ENCODE measurements at regions not wholly inside any gene's neighbourhood (a gene's known extent, or its start where the extent isn't known, plus 50 kb on each side); places are given as distances from the start of the nearest gene placed in this dataset.
"Not testable (repeated sequence)": the region's sequence is repeated elsewhere in the genome, so short reads cannot be mapped to it uniquely, and the experiment has no call there.

DNA sequence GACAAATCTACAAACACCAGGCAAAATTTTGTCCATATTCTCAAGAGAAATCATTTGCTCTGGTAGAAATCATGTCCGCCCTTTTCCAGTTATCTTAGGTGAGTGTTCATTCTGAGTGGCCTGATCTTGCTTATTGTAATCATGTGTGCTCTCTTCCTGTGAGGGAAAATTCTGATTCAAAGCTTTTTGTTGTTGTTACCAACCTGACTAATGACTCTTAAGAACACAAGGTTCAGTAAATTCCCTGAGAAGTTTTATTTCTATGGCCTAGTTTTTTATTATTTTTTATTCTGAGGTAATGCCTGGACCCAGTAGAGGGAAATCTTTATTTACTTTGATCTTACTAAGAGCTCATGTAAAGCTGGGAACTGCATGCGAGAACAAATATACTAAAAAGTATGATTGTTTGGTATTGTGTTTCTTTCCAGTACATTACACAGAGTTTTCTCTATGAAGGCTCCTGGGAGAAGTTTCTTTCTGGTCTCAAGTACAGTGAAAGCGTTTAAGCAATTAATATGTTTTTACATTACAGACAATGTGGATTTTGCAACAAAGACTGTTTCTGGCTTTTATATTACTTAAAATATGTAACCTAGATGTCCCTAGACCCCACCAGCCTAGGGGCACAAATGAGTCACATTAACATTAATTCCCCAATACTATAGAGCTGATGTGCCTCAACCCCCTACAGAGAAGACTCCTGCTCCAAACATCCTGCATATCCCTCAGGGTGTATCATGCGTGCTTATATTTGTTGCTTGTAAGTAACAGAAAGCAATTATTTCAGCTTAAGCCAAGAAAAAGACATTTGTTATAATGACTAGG, 138.1 kb downstream of the TMEM167A start:
- TF ChIP-seq, protein P1, sequence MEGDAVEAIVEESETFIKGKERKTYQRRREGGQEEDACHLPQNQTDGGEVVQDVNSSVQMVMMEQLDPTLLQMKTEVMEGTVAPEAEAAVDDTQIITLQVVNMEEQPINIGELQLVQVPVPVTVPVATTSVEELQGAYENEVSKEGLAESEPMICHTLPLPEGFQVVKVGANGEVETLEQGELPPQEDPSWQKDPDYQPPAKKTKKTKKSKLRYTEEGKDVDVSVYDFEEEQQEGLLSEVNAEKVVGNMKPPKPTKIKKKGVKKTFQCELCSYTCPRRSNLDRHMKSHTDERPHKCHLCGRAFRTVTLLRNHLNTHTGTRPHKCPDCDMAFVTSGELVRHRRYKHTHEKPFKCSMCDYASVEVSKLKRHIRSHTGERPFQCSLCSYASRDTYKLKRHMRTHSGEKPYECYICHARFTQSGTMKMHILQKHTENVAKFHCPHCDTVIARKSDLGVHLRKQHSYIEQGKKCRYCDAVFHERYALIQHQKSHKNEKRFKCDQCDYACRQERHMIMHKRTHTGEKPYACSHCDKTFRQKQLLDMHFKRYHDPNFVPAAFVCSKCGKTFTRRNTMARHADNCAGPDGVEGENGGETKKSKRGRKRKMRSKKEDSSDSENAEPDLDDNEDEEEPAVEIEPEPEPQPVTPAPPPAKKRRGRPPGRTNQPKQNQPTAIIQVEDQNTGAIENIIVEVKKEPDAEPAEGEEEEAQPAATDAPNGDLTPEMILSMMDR (IDR thresholded peaks at IDR 0.05; ENCODE audit: low read depth, low read length, missing control alignments): no peak
- no peaks in the 10 kb centered on the region for H3K27me3 ChIP-seq (replicated peaks)
- H3K27ac ChIP-seq: no peak overlapping the region
- H3K36me3 ChIP-seq (replicated peaks): no peaks in the 10 kb centered on the region
- no peak overlapping the region for H3K4me3 ChIP-seq (ENCODE audit: low read depth, low read length)
- in situ Hi-C loops (cut with HindIII; ENCODE audit: low pct_ligation_motif_present, low sequenced_read_pairs): no loop called here
- no peak for DNase-seq

DNA sequence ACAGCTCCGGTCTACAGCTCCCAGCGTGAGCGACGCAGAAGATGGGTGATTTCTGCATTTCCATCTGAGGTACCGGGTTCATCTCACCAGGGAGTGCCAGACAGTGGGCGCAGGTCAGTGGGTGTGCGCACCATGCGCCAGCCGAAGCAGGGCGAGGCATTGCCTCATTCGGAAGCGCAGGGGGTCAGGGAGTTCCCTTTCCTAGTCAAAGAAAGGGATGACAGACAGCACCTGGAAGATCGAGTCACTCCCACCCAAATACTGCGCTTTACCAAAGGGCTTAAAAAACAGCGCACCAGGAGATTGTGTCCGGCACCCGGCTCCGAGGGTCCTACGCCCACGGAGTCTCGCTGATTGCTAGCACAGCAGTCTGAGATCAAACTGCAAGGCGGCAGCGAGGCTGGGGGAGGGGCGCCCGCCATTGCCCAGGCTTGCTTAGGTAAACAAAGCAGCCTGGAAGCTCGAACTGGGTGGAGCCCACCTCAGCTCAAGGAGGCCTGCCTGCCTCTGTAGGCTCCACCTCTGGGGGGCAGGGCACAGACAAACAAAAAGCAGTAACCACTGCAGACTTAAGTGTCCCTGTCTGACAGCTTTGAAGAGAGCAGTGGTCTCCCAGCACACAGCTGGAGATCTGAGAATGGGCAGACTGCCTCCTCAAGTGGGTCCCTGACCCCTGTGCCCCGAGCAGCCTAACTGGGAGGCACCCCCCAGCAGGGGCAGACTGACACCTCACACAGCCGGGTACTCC, 144.5 kb downstream of the TMEM167A start:
- DNase-seq; H3K4me3 ChIP-seq (ENCODE audit: low read depth, low read length); H3K27ac ChIP-seq; H3K36me3 ChIP-seq (replicated peaks); in situ Hi-C loops (cut with HindIII; ENCODE audit: low pct_ligation_motif_present, low sequenced_read_pairs); H3K27me3 ChIP-seq (replicated peaks): not testable (repeated sequence)

DNA sequence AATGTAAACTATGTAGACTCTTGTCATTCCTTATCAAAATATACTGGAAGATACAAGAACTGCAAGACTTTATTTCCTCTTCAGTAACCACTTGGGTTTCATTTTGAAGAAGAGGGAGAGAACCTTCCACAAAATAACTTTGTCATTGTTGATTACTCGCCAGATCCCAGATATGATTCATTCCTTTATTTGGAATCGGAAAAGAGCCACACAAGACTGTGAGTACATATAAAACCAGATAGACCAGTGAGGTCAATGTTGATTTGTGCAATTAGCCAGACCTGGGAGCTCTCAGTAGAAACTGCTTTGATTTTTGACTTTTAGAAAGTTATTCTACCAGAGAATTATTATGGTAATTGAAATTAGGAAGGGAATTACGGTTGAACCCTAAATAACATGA, 146.1 kb downstream of the TMEM167A start:
- DNase-seq: peak; percentile 35
- H3K27ac ChIP-seq: no peak overlapping the region
- in situ Hi-C loops (cut with HindIII; ENCODE audit: low pct_ligation_motif_present, low sequenced_read_pairs): no loop called here

DNA sequence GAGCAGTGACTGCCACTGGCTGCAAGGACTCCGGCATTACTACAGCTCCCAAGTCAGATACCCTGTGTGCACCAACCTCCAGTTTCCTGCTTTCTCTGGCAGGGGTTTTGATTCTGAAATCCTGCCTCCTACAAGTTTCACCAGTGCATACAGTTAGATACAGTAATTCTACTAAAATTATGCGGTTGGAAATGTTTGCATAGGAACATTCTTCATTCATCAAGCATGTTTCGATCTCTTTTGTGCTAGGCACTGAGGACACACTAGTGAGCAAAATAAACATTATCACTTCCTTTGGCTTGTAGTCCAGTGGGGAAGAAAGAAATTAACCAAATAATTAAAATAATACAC, 152.2 kb downstream of the TMEM167A start:
- Histone ChIP-seq H3K36me3 (replicated peaks) (no peaks in the 10 kb centered on the region), H3K27me3 (replicated peaks) (no peaks in the 10 kb centered on the region), H3K4me3 (ENCODE audit: low read depth, low read length) (no peak overlapping the region), H3K27ac (peak overlapping the region; percentile 21)
- in situ Hi-C loops (cut with HindIII; ENCODE audit: low pct_ligation_motif_present, low sequenced_read_pairs): no loop called here
- DNase-seq: peak; percentile 56
- TF ChIP-seq, protein P1 (IDR thresholded peaks at IDR 0.05; ENCODE audit: low read depth, low read length, missing control alignments): no peak

More for the DNA sequence above, 146.1 kb downstream of the TMEM167A start:
- Histone ChIP-seq H3K27me3 (replicated peaks) (no peaks in the 10 kb centered on the region), H3K36me3 (replicated peaks) (no peaks in the 10 kb centered on the region), H3K4me3 (ENCODE audit: low read depth, low read length) (no peak overlapping the region)
- TF ChIP-seq, protein P1 (IDR thresholded peaks at IDR 0.05; ENCODE audit: low read depth, low read length, missing control alignments): no peak

DNA sequence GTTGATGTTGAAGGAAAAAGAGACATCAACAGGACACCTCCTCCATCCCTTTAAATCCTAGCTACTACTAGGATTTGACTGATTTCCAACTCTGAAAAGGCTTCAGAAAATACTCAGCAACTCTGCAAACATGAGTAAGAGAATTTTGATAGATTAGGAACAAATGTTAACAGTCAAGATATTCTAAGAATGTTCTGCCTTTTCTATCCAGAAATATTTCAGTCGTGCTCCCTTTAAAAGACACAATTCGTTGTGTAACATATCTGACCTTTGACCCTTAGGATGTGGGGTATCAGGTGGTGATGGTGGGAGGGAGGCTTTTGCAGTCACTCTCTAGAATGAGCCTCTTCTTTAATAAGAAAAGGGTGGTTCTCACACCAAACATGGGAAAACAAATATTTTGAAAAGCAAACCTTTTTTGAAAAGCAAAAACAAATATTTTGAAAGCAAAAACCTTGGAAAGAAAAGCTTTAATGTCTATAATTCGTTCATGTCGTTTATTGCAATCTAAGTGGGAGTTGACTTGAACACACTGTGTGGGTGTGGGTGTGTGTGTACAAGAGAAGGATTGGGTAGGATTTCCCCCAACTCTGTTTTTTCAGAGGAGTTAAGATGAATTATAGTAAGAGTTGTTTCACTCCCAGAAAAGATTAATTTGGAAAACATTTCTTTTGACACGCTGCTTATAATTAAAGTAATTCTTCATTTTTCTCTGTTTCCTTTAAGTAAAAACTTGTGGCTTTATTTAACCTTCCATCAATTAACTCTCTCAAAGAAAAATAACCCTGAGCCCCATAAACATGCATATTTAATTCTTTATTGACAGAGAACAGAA, 152.8 kb downstream of the TMEM167A start:
- Histone ChIP-seq H3K27me3 (replicated peaks) (no peaks in the 10 kb centered on the region), H3K36me3 (replicated peaks) (no peaks in the 10 kb centered on the region), H3K27ac (no peak overlapping the region), H3K4me3 (ENCODE audit: low read depth, low read length) (no peak overlapping the region)
- in situ Hi-C loops (cut with HindIII; ENCODE audit: low pct_ligation_motif_present, low sequenced_read_pairs): no loop called here
- TF ChIP-seq, protein P1 (IDR thresholded peaks at IDR 0.05; ENCODE audit: low read depth, low read length, missing control alignments): no peak
- DNase-seq: no peak
